ENCODE measurements at regions not wholly inside any gene's neighbourhood (a gene's known extent, or its start where the extent isn't known, plus 50 kb on each side); places are given as distances from the start of the nearest gene placed in this dataset.

GRCh38 chr1:30596470-30596869 lies 126.9 kb downstream of the MATN1 start:
- TF ChIP-seq PAX5 (IDR thresholded peaks at IDR 0.05; ENCODE audit: insufficient read depth, low read length, severe bottlenecking) (no peak), POLR2AphosphoS5 (IDR thresholded peaks at IDR 0.05; ENCODE audit: low read depth, low read length) (no peak), SPI1 (IDR thresholded peaks at IDR 0.05; ENCODE audit: low read depth, low read length) (no peak), POLR2A (IDR thresholded peaks at IDR 0.05; ENCODE audit: low read depth, low read length) (no peak), TAF1 (IDR thresholded peaks at IDR 0.05; ENCODE audit: low read depth, low read length) (no peak), POU2F2 (IDR thresholded peaks at IDR 0.05; ENCODE audit: low read depth, low read length) (no peak)
- FAIRE-seq (no peak), DNase-seq (ENCODE audit: insufficient read length, low spot score) (no peak)

GRCh38 chr1:30589083-30589482 lies 134.3 kb downstream of the MATN1 start:
- TF ChIP-seq POLR2AphosphoS5 (IDR thresholded peaks at IDR 0.05; ENCODE audit: low read depth, low read length) (no peak), SPI1 (IDR thresholded peaks at IDR 0.05; ENCODE audit: low read depth, low read length) (no peak), PAX5 (IDR thresholded peaks at IDR 0.05; ENCODE audit: insufficient read depth, low read length, severe bottlenecking) (no peak), POLR2A (IDR thresholded peaks at IDR 0.05; ENCODE audit: low read depth, low read length) (no peak), POU2F2 (IDR thresholded peaks at IDR 0.05; ENCODE audit: low read depth, low read length) (no peak), TAF1 (IDR thresholded peaks at IDR 0.05; ENCODE audit: low read depth, low read length) (no peak)
- FAIRE-seq (no peak), DNase-seq (ENCODE audit: insufficient read length, low spot score) (no peak)

- TF ChIP-seq SPI1 (IDR thresholded peaks at IDR 0.05; ENCODE audit: low read depth, low read length), result no peak
- TF ChIP-seq POLR2A (IDR thresholded peaks at IDR 0.05; ENCODE audit: low read depth, low read length), result no peak
- no peak for DNase-seq (ENCODE audit: insufficient read length, low spot score)
- FAIRE-seq, result no peak
Observed at GRCh38 chr1:30588311-30589073, 134.9 kb downstream of the MATN1 start.

GRCh38 chr1:30586671-30587070 lies 136.7 kb downstream of the MATN1 start:
- no peak for FAIRE-seq
- DNase-seq (ENCODE audit: insufficient read length, low spot score), result no peak
- TF ChIP-seq PAX5 (IDR thresholded peaks at IDR 0.05; ENCODE audit: insufficient read depth, low read length, severe bottlenecking) (no peak), TAF1 (IDR thresholded peaks at IDR 0.05; ENCODE audit: low read depth, low read length) (no peak), POLR2AphosphoS5 (IDR thresholded peaks at IDR 0.05; ENCODE audit: low read depth, low read length) (no peak), SPI1 (IDR thresholded peaks at IDR 0.05; ENCODE audit: low read depth, low read length) (no peak), POLR2A (IDR thresholded peaks at IDR 0.05; ENCODE audit: low read depth, low read length) (no peak), POU2F2 (IDR thresholded peaks at IDR 0.05; ENCODE audit: low read depth, low read length) (no peak)

GRCh38 chr1:30579580-30579979 lies 143.8 kb downstream of the MATN1 start:
- no peak for DNase-seq (ENCODE audit: insufficient read length, low spot score)
- TF ChIP-seq POLR2AphosphoS5 (IDR thresholded peaks at IDR 0.05; ENCODE audit: low read depth, low read length) (no peak), TAF1 (IDR thresholded peaks at IDR 0.05; ENCODE audit: low read depth, low read length) (no peak)
- no peak for FAIRE-seq

GRCh38 chr1:30575066-30575465 lies 148.3 kb downstream of the MATN1 start:
- FAIRE-seq, result no peak
- no peak for TF ChIP-seq POU2F2 (IDR thresholded peaks at IDR 0.05; ENCODE audit: low read depth, low read length)
- TF ChIP-seq POLR2AphosphoS5 (IDR thresholded peaks at IDR 0.05; ENCODE audit: low read depth, low read length), result no peak
- DNase-seq (ENCODE audit: insufficient read length, low spot score), result no peak

- no peak for DNase-seq (ENCODE audit: insufficient read length, low spot score)
- TF ChIP-seq POLR2AphosphoS5 (IDR thresholded peaks at IDR 0.05; ENCODE audit: low read depth, low read length) (no peak), PAX5 (IDR thresholded peaks at IDR 0.05; ENCODE audit: insufficient read depth, low read length, severe bottlenecking) (no peak), POLR2A (IDR thresholded peaks at IDR 0.05; ENCODE audit: low read depth, low read length) (no peak), POU2F2 (IDR thresholded peaks at IDR 0.05; ENCODE audit: low read depth, low read length) (no peak), SPI1 (IDR thresholded peaks at IDR 0.05; ENCODE audit: low read depth, low read length) (no peak), TAF1 (IDR thresholded peaks at IDR 0.05; ENCODE audit: low read depth, low read length) (no peak)
- no peak for FAIRE-seq
Observed at GRCh38 chr1:30572192-30572591, 151.2 kb downstream of the MATN1 start.

GRCh38 chr1:30571380-30571779 lies 152.0 kb downstream of the MATN1 start:
- DNase-seq (ENCODE audit: insufficient read length, low spot score), result no peak
- TF ChIP-seq POU2F2 (IDR thresholded peaks at IDR 0.05; ENCODE audit: low read depth, low read length), result no peak
- TF ChIP-seq POLR2A (IDR thresholded peaks at IDR 0.05; ENCODE audit: low read depth, low read length), result no peak
- no peak for TF ChIP-seq POLR2AphosphoS5 (IDR thresholded peaks at IDR 0.05; ENCODE audit: low read depth, low read length)
- TF ChIP-seq TAF1 (IDR thresholded peaks at IDR 0.05; ENCODE audit: low read depth, low read length), result no peak
- no peak for TF ChIP-seq PAX5 (IDR thresholded peaks at IDR 0.05; ENCODE audit: insufficient read depth, low read length, severe bottlenecking)
- no peak for TF ChIP-seq SPI1 (IDR thresholded peaks at IDR 0.05; ENCODE audit: low read depth, low read length)
- FAIRE-seq, result no peak

GRCh38 chr1:30569384-30569783 lies 154.0 kb downstream of the MATN1 start:
- no peak for FAIRE-seq
- no peak for DNase-seq (ENCODE audit: insufficient read length, low spot score)
- TF ChIP-seq POU2F2 (IDR thresholded peaks at IDR 0.05; ENCODE audit: low read depth, low read length) (no peak), SPI1 (IDR thresholded peaks at IDR 0.05; ENCODE audit: low read depth, low read length) (no peak), PAX5 (IDR thresholded peaks at IDR 0.05; ENCODE audit: insufficient read depth, low read length, severe bottlenecking) (no peak), POLR2A (IDR thresholded peaks at IDR 0.05; ENCODE audit: low read depth, low read length) (no peak), TAF1 (IDR thresholded peaks at IDR 0.05; ENCODE audit: low read depth, low read length) (no peak), POLR2AphosphoS5 (IDR thresholded peaks at IDR 0.05; ENCODE audit: low read depth, low read length) (no peak)

- FAIRE-seq (no peak), DNase-seq (ENCODE audit: insufficient read length, low spot score) (no peak)
- TF ChIP-seq POLR2AphosphoS5 (IDR thresholded peaks at IDR 0.05; ENCODE audit: low read depth, low read length) (no peak), POU2F2 (IDR thresholded peaks at IDR 0.05; ENCODE audit: low read depth, low read length) (no peak), SPI1 (IDR thresholded peaks at IDR 0.05; ENCODE audit: low read depth, low read length) (no peak), PAX5 (IDR thresholded peaks at IDR 0.05; ENCODE audit: insufficient read depth, low read length, severe bottlenecking) (no peak), POLR2A (IDR thresholded peaks at IDR 0.05; ENCODE audit: low read depth, low read length) (no peak), TAF1 (IDR thresholded peaks at IDR 0.05; ENCODE audit: low read depth, low read length) (no peak)
Observed at GRCh38 chr1:30562559-30562958, 160.8 kb downstream of the MATN1 start.
